ENCODE measurements at regions not wholly inside any gene's neighbourhood (a gene's known extent, or its start where the extent isn't known, plus 50 kb on each side); places are given as distances from the start of the nearest gene placed in this dataset.
A peak's percentile ranks its signal among the peaks of the same experiment; 100 is the strongest.

- no peak for TF ChIP-seq POLR2AphosphoS5 (IDR thresholded peaks at IDR 0.05)
- no peak for TF ChIP-seq CTCF (IDR thresholded peaks at IDR 0.05)
- TF ChIP-seq EP300 (IDR thresholded peaks at IDR 0.05; ENCODE audit: low read depth) = no peak
- TF ChIP-seq POLR2A (IDR thresholded peaks at IDR 0.05) = no peak
- Histone ChIP-seq H3K36me3 (no peaks in the 10 kb centered on the region), H3K9me3 (no peaks in the 10 kb centered on the region), H3K27ac (no peak overlapping the region), H3K4me3 (no peak overlapping the region), H3K27me3 (no peaks in the 10 kb centered on the region), H3K4me1 (no peaks in the 10 kb centered on the region)
- WGBS, 2 donors (ENCODE audit: low coverage in 1 of 2) = 70 to 81% methylated on average over 3 to 7 of the region's 7 CpGs
- in situ Hi-C loops (cut with MboI; ENCODE audit: low pct_ligation_motif_present in 1 of 4, low pct_unique_long_range_greater_than_20kb in 1 of 4, low sequenced_read_pairs in 3 of 4) (no loop called here), intact Hi-C loops (cut with DNase I; ENCODE audit: low total_unique reads) (no loop called here)
- no peak for DNase-seq
Observed at GRCh38 chr9:84054341-84055010, 73.9 kb downstream of the RMI1 start.

- Histone ChIP-seq H3K4me3 (no peak overlapping the region), H3K36me3 (no peaks in the 10 kb centered on the region), H3K27me3 (no peaks in the 10 kb centered on the region), H3K9me3 (no peaks in the 10 kb centered on the region), H3K27ac (no peak overlapping the region), H3K4me1 (peaks cover 0 to 15% (median 3%) of the 10 kb centered on the region in 4 donors)
- intact Hi-C loops (cut with DNase I; ENCODE audit: low total_unique reads) = no loop called here
- TF ChIP-seq EP300 (IDR thresholded peaks at IDR 0.05; ENCODE audit: low read depth) (no peak), CTCF (IDR thresholded peaks at IDR 0.05) (no peak), POLR2A (IDR thresholded peaks at IDR 0.05) (no peak), POLR2AphosphoS5 (IDR thresholded peaks at IDR 0.05) (no peak)
- 91% methylated on average over 4 of the region's 4 CpGs; no CpG with 5 or more reads in 1 of the 2 donors for WGBS, 2 donors (ENCODE audit: low coverage in 1 of 2)
- in situ Hi-C loops (cut with MboI; ENCODE audit: low pct_ligation_motif_present in 1 of 4, low pct_unique_long_range_greater_than_20kb in 1 of 4, low sequenced_read_pairs in 3 of 4) = no loop called here
- DNase-seq = no peak
Observed at GRCh38 chr9:84057662-84058061, 77.1 kb downstream of the RMI1 start.

GRCh38 chr9:84059936-84060335, 79.3 kb downstream of the RMI1 start:
- peaks cover 0 to 15% (median 3%) of the 10 kb centered on the region in 4 donors for H3K4me1 ChIP-seq
- no peaks in the 10 kb centered on the region for H3K27me3 ChIP-seq
- in situ Hi-C loops (cut with MboI; ENCODE audit: low pct_ligation_motif_present in 1 of 4, low pct_unique_long_range_greater_than_20kb in 1 of 4, low sequenced_read_pairs in 3 of 4) = no loop called here
- no peak overlapping the region for H3K27ac ChIP-seq
- TF ChIP-seq POLR2AphosphoS5 (IDR thresholded peaks at IDR 0.05) (no peak), POLR2A (IDR thresholded peaks at IDR 0.05) (no peak), EP300 (IDR thresholded peaks at IDR 0.05; ENCODE audit: low read depth) (no peak), CTCF (IDR thresholded peaks at IDR 0.05) (no peak)
- no peak overlapping the region for H3K4me3 ChIP-seq
- H3K9me3 ChIP-seq = no peaks in the 10 kb centered on the region
- intact Hi-C loops (cut with DNase I; ENCODE audit: low total_unique reads) = no loop called here
- DNase-seq = no peak
- WGBS, 2 donors (ENCODE audit: low coverage in 1 of 2) = 74 to 88% methylated on average over 1 of the region's 1 CpG
- no peaks in the 10 kb centered on the region for H3K36me3 ChIP-seq

- 37 to 50% methylated on average over 2 to 5 of the region's 5 CpGs for WGBS, 2 donors (ENCODE audit: low coverage in 1 of 2)
- TF ChIP-seq EP300 (IDR thresholded peaks at IDR 0.05; ENCODE audit: low read depth) = no peak
- no peak for TF ChIP-seq POLR2A (IDR thresholded peaks at IDR 0.05)
- TF ChIP-seq POLR2AphosphoS5 (IDR thresholded peaks at IDR 0.05) = no peak
- no peak for TF ChIP-seq CTCF (IDR thresholded peaks at IDR 0.05)
- H3K4me1 ChIP-seq = peaks cover 0 to 15% (median 3%) of the 10 kb centered on the region in 4 donors
- in situ Hi-C loops (cut with MboI; ENCODE audit: low pct_ligation_motif_present in 1 of 4, low pct_unique_long_range_greater_than_20kb in 1 of 4, low sequenced_read_pairs in 3 of 4) = no loop called here
- no peaks in the 10 kb centered on the region for H3K27me3 ChIP-seq
- no peaks in the 10 kb centered on the region for H3K36me3 ChIP-seq
- H3K9me3 ChIP-seq = no peaks in the 10 kb centered on the region
- DNase-seq = peak; percentile 17
- H3K4me3 ChIP-seq = no peak overlapping the region
- intact Hi-C loops (cut with DNase I; ENCODE audit: low total_unique reads) = no loop called here
- H3K27ac ChIP-seq = peak overlapping the region in 3 of 4 donors; percentile 20 to 56 (median 37)
Observed at GRCh38 chr9:84061613-84062193, 81.1 kb downstream of the RMI1 start.
